ENCODE measurements at regions not wholly inside any gene's neighbourhood (a gene's known extent, or its start where the extent isn't known, plus 50 kb on each side); places are given as distances from the start of the nearest gene placed in this dataset.

DNA sequence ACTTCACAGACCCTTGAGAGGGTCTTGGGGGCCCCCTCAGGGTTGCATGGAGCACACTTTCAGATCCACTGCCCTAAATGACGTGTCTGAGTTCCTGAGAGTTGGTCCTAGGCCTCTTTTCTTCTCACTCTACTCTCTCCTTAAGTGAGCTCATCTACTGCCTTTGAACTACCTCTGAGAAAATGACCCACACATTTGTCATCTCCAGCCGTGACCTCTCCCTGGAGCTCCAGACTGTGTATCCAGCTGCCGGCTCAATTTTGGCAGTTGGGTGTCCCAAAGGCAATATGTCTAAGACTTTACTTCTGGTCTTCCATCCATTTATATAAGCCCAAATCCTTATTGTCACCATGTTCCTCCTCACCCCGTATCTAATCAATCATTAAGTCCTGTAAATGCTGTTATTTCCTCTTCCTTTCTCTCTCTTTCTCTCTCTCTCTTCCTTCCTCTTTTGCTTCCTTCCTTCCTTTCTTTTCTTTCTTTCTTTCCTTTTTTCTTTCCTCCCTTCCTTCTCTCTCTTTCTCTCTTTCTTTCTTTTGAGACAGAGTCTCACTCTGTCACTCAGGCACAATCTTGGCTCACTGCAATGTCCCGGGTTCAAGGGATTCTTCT, 51.2 kb upstream of the HSPA9 start:
- TF ChIP-seq TARDBP (IDR thresholded peaks at IDR 0.05) (no peak), SP1 (IDR thresholded peaks at IDR 0.05) (no peak), SUZ12 (IDR thresholded peaks at IDR 0.05) (no peak), ARNT (IDR thresholded peaks at IDR 0.05) (no peak), NFRKB (IDR thresholded peaks at IDR 0.05) (no peak), ELF4 (IDR thresholded peaks at IDR 0.05) (no peak), HDGF (IDR thresholded peaks at IDR 0.05; ENCODE audit: borderline replicate concordance) (no peak), FOXK2 (IDR thresholded peaks at IDR 0.05) (no peak), FOXA1 (IDR thresholded peaks at IDR 0.05) (no peak), CTBP1 (IDR thresholded peaks at IDR 0.05; ENCODE audit: borderline replicate concordance) (no peak)
- TF ChIP-seq, protein P1, sequence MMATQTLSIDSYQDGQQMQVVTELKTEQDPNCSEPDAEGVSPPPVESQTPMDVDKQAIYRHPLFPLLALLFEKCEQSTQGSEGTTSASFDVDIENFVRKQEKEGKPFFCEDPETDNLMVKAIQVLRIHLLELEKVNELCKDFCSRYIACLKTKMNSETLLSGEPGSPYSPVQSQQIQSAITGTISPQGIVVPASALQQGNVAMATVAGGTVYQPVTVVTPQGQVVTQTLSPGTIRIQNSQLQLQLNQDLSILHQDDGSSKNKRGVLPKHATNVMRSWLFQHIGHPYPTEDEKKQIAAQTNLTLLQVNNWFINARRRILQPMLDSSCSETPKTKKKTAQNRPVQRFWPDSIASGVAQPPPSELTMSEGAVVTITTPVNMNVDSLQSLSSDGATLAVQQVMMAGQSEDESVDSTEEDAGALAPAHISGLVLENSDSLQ (IDR thresholded peaks at IDR 0.05): no peak

Data from HEK293T (cell line).